ENCODE measurements at regions not wholly inside any gene's neighbourhood (a gene's known extent, or its start where the extent isn't known, plus 50 kb on each side); places are given as distances from the start of the nearest gene placed in this dataset.
"Not testable (repeated sequence)": the region's sequence is repeated elsewhere in the genome, so short reads cannot be mapped to it uniquely, and the experiment has no call there.

GRCh38 chr4:45460157-45460556, 663.7 kb downstream of the GABRG1 start:
- not testable (repeated sequence) for TF ChIP-seq CTCF (IDR thresholded peaks at IDR 0.05; ENCODE audit: poor library complexity, severe bottlenecking); RAD21 (conservative IDR thresholded peaks at IDR 0.05); EP300 (conservative IDR thresholded peaks at IDR 0.05; ENCODE audit: poor library complexity, severe bottlenecking); EZH2 (IDR thresholded peaks at IDR 0.05; ENCODE audit: borderline replicate concordance, insufficient read depth, low read length, poor library complexity, severe bottlenecking); SMC3 (conservative IDR thresholded peaks at IDR 0.05; ENCODE audit: poor library complexity); MXI1 (conservative IDR thresholded peaks at IDR 0.05; ENCODE audit: poor library complexity, severe bottlenecking); POLR2AphosphoS5 (IDR thresholded peaks at IDR 0.05); REST (IDR thresholded peaks at IDR 0.05; ENCODE audit: borderline replicate concordance); TAF1 (IDR thresholded peaks at IDR 0.05; ENCODE audit: low read depth)
